Retina (tissue), 1 donor: ENCODE measurements at regions not wholly inside any gene's neighbourhood (a gene's known extent, or its start where the extent isn't known, plus 50 kb on each side); places are given as distances from the start of the nearest gene placed in this dataset.

Source experiments
- DNase-seq: peaks from one replicate; pipeline ENCODE4 v3.0.0-alpha.2; 2016

- no peak for DNase-seq
These were observed 74.9 kb upstream of the SPATA13 start for GRCh38 chr13:24085662-24086061.

- peak; percentile 42 for DNase-seq
These were observed 73.9 kb upstream of the SPATA13 start for GRCh38 chr13:24086642-24087041.

- no peak for DNase-seq
These were observed 72.8 kb upstream of the SPATA13 start for GRCh38 chr13:24087605-24088225.

GRCh38 chr13:24090049-24090448 lies 70.5 kb upstream of the SPATA13 start:
- no peak for DNase-seq

GRCh38 chr13:24091080-24091479 lies 69.4 kb upstream of the SPATA13 start:
- no peak for DNase-seq

GRCh38 chr13:24092108-24092507 lies 68.4 kb upstream of the SPATA13 start:
- DNase-seq: no peak

GRCh38 chr13:24093047-24093446 lies 67.5 kb upstream of the SPATA13 start:
- no peak for DNase-seq

GRCh38 chr13:24096659-24097058 lies 63.9 kb upstream of the SPATA13 start:
- DNase-seq: no peak

- no peak for DNase-seq
These were observed 63.5 kb upstream of the SPATA13 start for GRCh38 chr13:24097064-24097463.

GRCh38 chr13:24097667-24098066 lies 62.9 kb upstream of the SPATA13 start:
- no peak for DNase-seq

GRCh38 chr13:24099490-24099889 lies 61.0 kb upstream of the SPATA13 start:
- no peak for DNase-seq

GRCh38 chr13:24100188-24100587 lies 60.3 kb upstream of the SPATA13 start:
- DNase-seq: no peak

GRCh38 chr13:24103782-24104372 lies 56.6 kb upstream of the SPATA13 start:
- peak; percentile 54 for DNase-seq

- DNase-seq: no peak
These were observed 55.8 kb upstream of the SPATA13 start for GRCh38 chr13:24104723-24105122.

GRCh38 chr13:24106429-24106828 lies 54.1 kb upstream of the SPATA13 start:
- no peak for DNase-seq

- no peak for DNase-seq
These were observed 52.4 kb upstream of the SPATA13 start for GRCh38 chr13:24107955-24108614.

GRCh38 chr13:24108615-24108965 lies 51.9 kb upstream of the SPATA13 start:
- no peak for DNase-seq

GRCh38 chr13:24110011-24110410 lies 50.5 kb upstream of the SPATA13 start:
- no peak for DNase-seq
